ENCODE measurements at regions not wholly inside any gene's neighbourhood (a gene's known extent, or its start where the extent isn't known, plus 50 kb on each side); places are given as distances from the start of the nearest gene placed in this dataset.

- TF ChIP-seq CTCF (IDR thresholded peaks at IDR 0.05; ENCODE audit: low read length) (no peak), EZH2 (optimal IDR thresholded peaks at IDR 0.05; ENCODE audit: low read depth, low read length) (no peak)
Observed at GRCh38 chr12:33529810-33530209, 90.2 kb upstream of the SYT10 start.
